ENCODE measurements at regions not wholly inside any gene's neighbourhood (a gene's known extent, or its start where the extent isn't known, plus 50 kb on each side); places are given as distances from the start of the nearest gene placed in this dataset.

GRCh38 chr13:22837980-22838647, 342.7 kb upstream of the SGCG start:
- TF ChIP-seq POLR2A (IDR thresholded peaks at IDR 0.05; ENCODE audit: low read length) (no peak), GATA1 (IDR thresholded peaks at IDR 0.05; ENCODE audit: low read depth, low read length) (no peak)
